ENCODE measurements at regions not wholly inside any gene's neighbourhood (a gene's known extent, or its start where the extent isn't known, plus 50 kb on each side); places are given as distances from the start of the nearest gene placed in this dataset.

GRCh38 chr1:218611916-218612585 is 266.9 kb downstream of the TGFB2 start:
- H3K27me3 Mint-ChIP-seq (ENCODE audit: unreplicated experiment) = no peaks in the 10 kb centered on the region
- TF ChIP-seq CTCF (IDR thresholded peaks at IDR 0.05; ENCODE audit: unreplicated experiment) = no peak
- H3K4me3 Mint-ChIP-seq (ENCODE audit: low read depth, unreplicated experiment) = no peak overlapping the region
- H3K27ac Mint-ChIP-seq (ENCODE audit: unreplicated experiment) = no peak overlapping the region
- CTCF ChIA-PET = no interaction called here
- no peaks in the 10 kb centered on the region for H3K36me3 Mint-ChIP-seq (ENCODE audit: insufficient read depth, unreplicated experiment)
- no TSS peak for BruUV-seq (replicated peaks)
- intact Hi-C loops (cut with micrococcal nuclease; ENCODE audit: unreplicated experiment) = no loop called here
- no peak for DNase-seq
- peaks cover 8% of the 10 kb centered on the region for H3K4me1 Mint-ChIP-seq (ENCODE audit: low read depth, unreplicated experiment)
- H3K9me3 Mint-ChIP-seq (ENCODE audit: low read depth, unreplicated experiment) = peaks cover 11% of the 10 kb centered on the region

- Mint-ChIP-seq H3K4me3 (ENCODE audit: low read depth, unreplicated experiment) (no peak overlapping the region), H3K27ac (ENCODE audit: unreplicated experiment) (no peak overlapping the region), H3K36me3 (ENCODE audit: insufficient read depth, unreplicated experiment) (no peaks in the 10 kb centered on the region), H3K27me3 (ENCODE audit: unreplicated experiment) (no peaks in the 10 kb centered on the region), H3K9me3 (ENCODE audit: low read depth, unreplicated experiment) (peaks cover 7% of the 10 kb centered on the region), H3K4me1 (ENCODE audit: low read depth, unreplicated experiment) (peaks cover 8% of the 10 kb centered on the region)
- CTCF ChIA-PET = no interaction called here
- no TSS peak for BruUV-seq (replicated peaks)
- intact Hi-C loops (cut with micrococcal nuclease; ENCODE audit: unreplicated experiment) = no loop called here
- TF ChIP-seq CTCF (IDR thresholded peaks at IDR 0.05; ENCODE audit: unreplicated experiment) = no peak
- no peak for DNase-seq
These were observed 268.0 kb downstream of the TGFB2 start for GRCh38 chr1:218613105-218613504.

- Mint-ChIP-seq H3K4me3 (ENCODE audit: low read depth, unreplicated experiment) (no peak overlapping the region), H3K27ac (ENCODE audit: unreplicated experiment) (no peak overlapping the region), H3K4me1 (ENCODE audit: low read depth, unreplicated experiment) (peaks cover 8% of the 10 kb centered on the region), H3K27me3 (ENCODE audit: unreplicated experiment) (no peaks in the 10 kb centered on the region), H3K36me3 (ENCODE audit: insufficient read depth, unreplicated experiment) (no peaks in the 10 kb centered on the region), H3K9me3 (ENCODE audit: low read depth, unreplicated experiment) (peaks cover 3% of the 10 kb centered on the region)
- CTCF ChIA-PET = interaction anchor here (0.7 kb wide), 1 partner anchor 11 kb away, joined by 4 read pairs; no protein-coding TSS in a partner anchor
- DNase-seq = no peak
- intact Hi-C loops (cut with micrococcal nuclease; ENCODE audit: unreplicated experiment) = loop anchor here (2.0 kb wide), 1 partner anchor 57 kb away; no protein-coding TSS in a partner anchor
- no TSS peak for BruUV-seq (replicated peaks)
- no peak for TF ChIP-seq CTCF (IDR thresholded peaks at IDR 0.05; ENCODE audit: unreplicated experiment)
These were observed 268.9 kb downstream of the TGFB2 start for GRCh38 chr1:218614031-218614430.

GRCh38 chr1:218616681-218617080 is 271.5 kb downstream of the TGFB2 start:
- peaks cover 28% of the 10 kb centered on the region for H3K4me1 Mint-ChIP-seq (ENCODE audit: low read depth, unreplicated experiment)
- no peak overlapping the region for H3K27ac Mint-ChIP-seq (ENCODE audit: unreplicated experiment)
- CTCF ChIA-PET = no interaction called here
- intact Hi-C loops (cut with micrococcal nuclease; ENCODE audit: unreplicated experiment) = no loop called here
- no peak for TF ChIP-seq CTCF (IDR thresholded peaks at IDR 0.05; ENCODE audit: unreplicated experiment)
- no peak overlapping the region for H3K4me3 Mint-ChIP-seq (ENCODE audit: low read depth, unreplicated experiment)
- BruUV-seq (replicated peaks) = no TSS peak
- DNase-seq = no peak
- H3K36me3 Mint-ChIP-seq (ENCODE audit: insufficient read depth, unreplicated experiment) = no peaks in the 10 kb centered on the region
- H3K27me3 Mint-ChIP-seq (ENCODE audit: unreplicated experiment) = no peaks in the 10 kb centered on the region
- no peaks in the 10 kb centered on the region for H3K9me3 Mint-ChIP-seq (ENCODE audit: low read depth, unreplicated experiment)
